NCI-H2196 treated with DMSO at 0.1 percent for 48 hours (cell line): ENCODE measurements at regions not wholly inside any gene's neighbourhood (a gene's known extent, or its start where the extent isn't known, plus 50 kb on each side); places are given as distances from the start of the nearest gene placed in this dataset.
"Not testable (repeated sequence)": the region's sequence is repeated elsewhere in the genome, so short reads cannot be mapped to it uniquely, and the experiment has no call there.

Experiments used
- DNase-seq: peaks from one replicate; lab custom pipeline; 2025; ENCODE audit not compliant: unreplicated experiment; lab: John Stamatoyannopoulos, UW

GRCh38 chr6:150765067-150765764 lies 100.3 kb upstream of the MTHFD1L start:
- DNase-seq, result no peak

- DNase-seq, result no peak
Observed at GRCh38 chr6:150766201-150766997, 99.1 kb upstream of the MTHFD1L start.

- DNase-seq, result no peak
Observed at GRCh38 chr6:150767161-150767560, 98.3 kb upstream of the MTHFD1L start.

GRCh38 chr6:150767571-150768018 lies 97.9 kb upstream of the MTHFD1L start:
- DNase-seq, result no peak

- no peak for DNase-seq
Observed at GRCh38 chr6:150770637-150771036, 94.9 kb upstream of the MTHFD1L start.

- no peak for DNase-seq
Observed at GRCh38 chr6:150773969-150774368, 91.5 kb upstream of the MTHFD1L start.

- DNase-seq, result no peak
Observed at GRCh38 chr6:150775415-150776203, 89.9 kb upstream of the MTHFD1L start.

- no peak for DNase-seq
Observed at GRCh38 chr6:150777736-150778135, 87.8 kb upstream of the MTHFD1L start.

- DNase-seq, result no peak
Observed at GRCh38 chr6:150783813-150784212, 81.7 kb upstream of the MTHFD1L start.

- no peak for DNase-seq
Observed at GRCh38 chr6:150787429-150787828, 78.1 kb upstream of the MTHFD1L start.

GRCh38 chr6:150788089-150788488 lies 77.4 kb upstream of the MTHFD1L start:
- DNase-seq, result no peak

- DNase-seq, result not testable (repeated sequence)
Observed at GRCh38 chr6:150789906-150790305, 75.6 kb upstream of the MTHFD1L start.

- DNase-seq, result no peak
Observed at GRCh38 chr6:150791717-150792116, 73.8 kb upstream of the MTHFD1L start.

- DNase-seq, result no peak
Observed at GRCh38 chr6:150797949-150798348, 67.6 kb upstream of the MTHFD1L start.

GRCh38 chr6:150799276-150799805 lies 66.2 kb upstream of the MTHFD1L start:
- DNase-seq, result no peak

GRCh38 chr6:150800674-150801314 lies 64.7 kb upstream of the MTHFD1L start:
- no peak for DNase-seq

- DNase-seq, result no peak
Observed at GRCh38 chr6:150806790-150807189, 58.7 kb upstream of the MTHFD1L start.

GRCh38 chr6:150813319-150813992 lies 52.0 kb upstream of the MTHFD1L start:
- DNase-seq, result no peak

- DNase-seq, result no peak
Observed at GRCh38 chr6:150813993-150814359, 51.5 kb upstream of the MTHFD1L start.
